22Rv1 (cell line): ENCODE measurements at regions not wholly inside any gene's neighbourhood (a gene's known extent, or its start where the extent isn't known, plus 50 kb on each side); places are given as distances from the start of the nearest gene placed in this dataset.
"Not testable (repeated sequence)": the region's sequence is repeated elsewhere in the genome, so short reads cannot be mapped to it uniquely, and the experiment has no call there.

Experiments used
- H3K27ac ChIP-seq: fragments of 450-650 bp; 2 replicates; pipeline ENCODE4 v1.5.1; 2017
- CTCF ChIP-seq: fragments of 450-650 bp; IDR thresholded peaks from 2 replicates; pipeline ENCODE4 v1.5.1; 2017; ENCODE audit warnings: mild to moderate bottlenecking
- ZFX ChIP-seq: fragments of 450-650 bp; IDR thresholded peaks from 2 replicates; pipeline ENCODE4 v1.6.1; 2017; ENCODE audit warnings: antibody characterized with exemption, borderline replicate concordance

- no peak for TF ChIP-seq CTCF
- TF ChIP-seq ZFX: no peak
Measured at GRCh38 chr2:228767196-228767595, 503.9 kb downstream of the PID1 start.

DNA sequence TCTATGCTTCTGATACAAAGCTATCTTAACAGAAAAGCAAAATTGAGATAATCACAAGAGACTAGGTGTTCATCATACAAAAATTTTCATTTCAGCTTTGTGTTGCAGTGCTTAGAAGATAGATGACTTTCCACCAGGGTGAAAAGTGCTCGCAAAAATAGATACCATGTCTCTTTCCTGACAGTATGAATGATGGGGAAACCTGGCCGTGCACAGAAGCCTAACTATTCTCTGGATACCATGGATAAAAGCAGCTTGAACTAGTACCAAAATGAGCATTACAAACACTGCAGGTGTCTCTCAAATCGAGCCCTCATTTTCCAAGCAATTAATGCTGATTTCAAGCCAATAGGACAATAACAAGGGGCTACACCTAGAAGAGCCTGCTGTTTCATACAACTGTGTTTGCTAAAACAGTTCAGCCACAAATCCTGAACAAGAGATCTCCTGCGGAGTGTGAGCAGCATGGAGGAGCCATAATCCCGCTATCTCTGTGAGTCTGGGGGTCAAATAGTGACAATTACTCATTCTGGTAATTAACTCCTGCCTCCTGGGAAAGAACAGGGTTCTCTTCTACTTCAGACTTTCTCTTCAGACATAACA lies 507.6 kb downstream of the PID1 start:
- TF ChIP-seq ZFX (no peak), CTCF (no peak)
- H3K27ac ChIP-seq: no peak overlapping the region

More at GRCh38 chr2:228767196-228767595, 503.9 kb downstream of the PID1 start:
- H3K27ac ChIP-seq: no peak overlapping the region

- TF ChIP-seq CTCF (no peak), ZFX (no peak)
- no peak overlapping the region for H3K27ac ChIP-seq
Measured at GRCh38 chr2:228762565-228762964, 508.5 kb downstream of the PID1 start.

DNA sequence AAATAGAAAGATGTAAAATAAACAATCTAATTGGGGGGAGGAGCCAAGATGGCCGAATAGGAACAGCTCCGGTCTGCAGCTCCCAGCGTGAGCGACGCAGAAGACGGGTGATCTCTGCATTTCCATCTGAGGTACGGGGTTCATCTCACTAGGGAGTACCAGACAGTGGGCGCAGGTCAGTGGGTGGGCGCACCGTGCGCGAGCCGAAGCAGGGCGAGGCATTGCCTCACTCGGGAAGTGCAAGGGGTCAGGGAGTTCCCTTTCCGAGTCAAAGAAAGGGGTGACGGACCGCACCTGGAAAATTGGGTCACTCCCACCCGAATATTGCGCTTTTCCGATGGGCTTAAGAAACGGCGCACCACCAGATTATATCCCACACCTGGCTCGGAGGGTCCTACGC lies 515.4 kb downstream of the PID1 start:
- not testable (repeated sequence) for H3K27ac ChIP-seq

DNA sequence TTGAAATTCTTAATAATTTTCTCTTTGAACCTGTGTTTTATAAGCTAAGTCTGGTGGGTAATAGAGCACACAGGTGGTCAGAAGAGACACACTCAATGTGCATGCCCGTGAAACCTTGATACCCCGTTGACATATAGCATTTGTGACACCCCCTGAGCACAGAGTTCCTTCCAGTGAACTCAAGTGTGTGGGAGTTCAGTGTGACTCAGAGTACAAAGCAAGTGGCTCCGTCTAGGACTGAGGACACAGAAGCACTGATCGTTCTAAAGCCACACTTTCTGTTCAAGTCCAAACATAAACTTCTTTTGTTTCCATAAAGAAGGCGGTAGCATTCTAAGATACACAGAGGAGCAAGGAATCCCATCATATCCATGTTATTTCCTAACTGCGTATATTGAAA lies 523.6 kb downstream of the PID1 start:
- no peak overlapping the region for H3K27ac ChIP-seq
- TF ChIP-seq ZFX (no peak), CTCF (no peak)

- TF ChIP-seq CTCF (no peak), ZFX (no peak)
- no peak overlapping the region for H3K27ac ChIP-seq
Measured at GRCh38 chr2:228738671-228739380, 532.3 kb downstream of the PID1 start.

DNA sequence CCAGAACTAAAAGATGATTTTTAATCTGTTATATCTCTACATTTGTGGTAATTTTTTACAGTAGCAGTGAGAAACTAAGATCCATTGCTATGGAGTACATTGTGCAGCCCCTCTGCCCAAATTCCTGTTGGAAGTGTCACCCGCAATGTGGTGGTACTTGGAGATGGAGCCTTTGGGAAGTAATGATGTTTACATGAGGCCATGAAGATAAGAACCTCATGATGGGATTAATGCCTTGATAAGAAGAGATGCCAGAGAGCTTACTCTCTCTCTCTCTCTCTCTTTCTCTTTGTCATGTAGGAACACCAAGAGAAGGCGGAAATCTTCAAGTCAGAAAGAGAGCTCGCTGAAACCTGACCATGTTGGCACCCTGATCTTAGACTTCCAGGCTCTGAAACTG lies 535.4 kb downstream of the PID1 start:
- H3K27ac ChIP-seq: no peak overlapping the region
- TF ChIP-seq ZFX (no peak), CTCF (no peak)

DNA sequence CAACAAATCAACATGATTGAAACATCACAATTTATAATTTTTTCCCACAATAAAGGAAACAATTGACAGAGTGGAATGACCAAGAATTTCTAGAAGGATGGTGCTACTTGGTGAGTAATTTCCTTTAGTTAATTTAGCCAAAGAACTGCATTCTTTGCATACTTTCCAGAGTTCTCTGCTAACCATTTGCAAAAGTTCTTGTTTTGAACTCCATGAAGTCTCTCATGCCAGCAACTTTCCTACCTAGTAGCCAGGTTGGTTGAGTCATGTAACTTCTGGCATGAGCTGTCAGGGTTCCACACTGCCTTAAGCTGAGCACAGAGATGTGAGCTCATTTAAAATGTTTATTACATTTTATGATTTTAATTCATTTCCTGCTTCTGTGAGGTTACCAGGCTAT lies 539.6 kb downstream of the PID1 start:
- TF ChIP-seq CTCF (no peak), ZFX (no peak)

More for the DNA sequence above, 539.6 kb downstream of the PID1 start:
- H3K27ac ChIP-seq: no peak overlapping the region
